B cell (primary cell): ENCODE measurements at regions not wholly inside any gene's neighbourhood (a gene's known extent, or its start where the extent isn't known, plus 50 kb on each side); places are given as distances from the start of the nearest gene placed in this dataset.

Experiments used
- EZH2 ChIP-seq: IDR thresholded peaks from 2 replicates; pipeline ENCODE4 v1.6.1; 2012; ENCODE audit warnings: borderline replicate concordance, low read depth, mild to moderate bottlenecking, moderate library complexity, low read length; ENCODE audit not compliant: insufficient read depth, poor library complexity, severe bottlenecking
- TF ChIP-seq, protein P1 (sequence below): fragments of 200-600 bp; IDR thresholded peaks from one replicate; pipeline ENCODE4 v1.8.0; 2022; ENCODE audit warnings: antibody characterized with exemption, mild to moderate bottlenecking

DNA sequence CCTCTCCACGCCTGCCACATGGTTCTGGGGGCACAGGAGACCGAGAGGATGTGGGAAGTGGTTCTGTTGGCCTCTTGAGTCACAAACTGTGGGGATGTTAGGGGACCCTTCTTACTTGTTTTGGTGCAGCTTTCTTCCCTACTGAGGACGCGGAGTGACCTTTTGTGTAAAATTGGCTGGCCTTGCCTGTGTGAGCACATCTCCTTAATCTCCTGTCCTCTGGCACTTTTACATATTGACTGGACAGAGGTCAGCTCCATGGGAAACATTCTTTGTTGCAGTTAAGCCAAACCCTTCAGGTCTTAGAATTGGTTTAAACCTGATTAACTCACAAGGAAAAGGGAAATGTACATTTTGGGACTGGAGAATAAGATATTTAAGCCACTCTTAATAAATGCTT is 51.2 kb upstream of the TENM4 start:
- TF ChIP-seq, protein P1, sequence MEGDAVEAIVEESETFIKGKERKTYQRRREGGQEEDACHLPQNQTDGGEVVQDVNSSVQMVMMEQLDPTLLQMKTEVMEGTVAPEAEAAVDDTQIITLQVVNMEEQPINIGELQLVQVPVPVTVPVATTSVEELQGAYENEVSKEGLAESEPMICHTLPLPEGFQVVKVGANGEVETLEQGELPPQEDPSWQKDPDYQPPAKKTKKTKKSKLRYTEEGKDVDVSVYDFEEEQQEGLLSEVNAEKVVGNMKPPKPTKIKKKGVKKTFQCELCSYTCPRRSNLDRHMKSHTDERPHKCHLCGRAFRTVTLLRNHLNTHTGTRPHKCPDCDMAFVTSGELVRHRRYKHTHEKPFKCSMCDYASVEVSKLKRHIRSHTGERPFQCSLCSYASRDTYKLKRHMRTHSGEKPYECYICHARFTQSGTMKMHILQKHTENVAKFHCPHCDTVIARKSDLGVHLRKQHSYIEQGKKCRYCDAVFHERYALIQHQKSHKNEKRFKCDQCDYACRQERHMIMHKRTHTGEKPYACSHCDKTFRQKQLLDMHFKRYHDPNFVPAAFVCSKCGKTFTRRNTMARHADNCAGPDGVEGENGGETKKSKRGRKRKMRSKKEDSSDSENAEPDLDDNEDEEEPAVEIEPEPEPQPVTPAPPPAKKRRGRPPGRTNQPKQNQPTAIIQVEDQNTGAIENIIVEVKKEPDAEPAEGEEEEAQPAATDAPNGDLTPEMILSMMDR: no peak
- TF ChIP-seq EZH2: no peak
